Caco-2 (cell line): ENCODE measurements at regions not wholly inside any gene's neighbourhood (a gene's known extent, or its start where the extent isn't known, plus 50 kb on each side); places are given as distances from the start of the nearest gene placed in this dataset.

Experiments used
- BruUV-seq: library from RNA; stranded (reverse); fragments of 400-500 nt; replicated peaks from 2 replicates; lab custom pipeline; 2021; lab: Mats Ljungman, UMichigan
- CTCF ChIA-PET: fragments of 300-600 bp; sonication (Branson Sonifier 250); formaldehyde crosslinking; loops from one replicate; lab custom pipeline; 2022; ENCODE audit warnings: antibody characterized with exemption; lab: Charles Lee
- POLR2A ChIA-PET: fragments of 300-600 bp; sonication (Branson Sonifier 250); formaldehyde crosslinking; loops from one replicate; lab custom pipeline; 2022; ENCODE audit warnings: antibody characterized with exemption; lab: Charles Lee
- DNase-seq, 2 experiments: peaks; one replicate each; pipeline versions ENCODE4 v3.0.0 to v3.0.0-alpha.2; 2020 to 2022
- H3K27me3 ChIP-seq: replicated peaks from 2 replicates; pipeline ENCODE4 v1.6.0; 2011; ENCODE audit warnings: low read length; ENCODE audit not compliant: control insufficient read depth, insufficient read depth
- H3K36me3 ChIP-seq: 2 replicates; pipeline ENCODE4 v1.5.1; 2011; ENCODE audit warnings: low read length; ENCODE audit not compliant: control insufficient read depth, insufficient read depth
- H3K4me1 ChIP-seq: fragments of 250-450 bp; sonication (Bioruptor Pico); 2 replicates; pipeline ENCODE4 v1.5.1; 2020; ENCODE audit warnings: mild to moderate bottlenecking
- H3K4me3 ChIP-seq: 2 replicates; pipeline ENCODE4 v1.5.1; 2011; ENCODE audit warnings: low read depth, mild to moderate bottlenecking, control low read depth, low read length
- H3K9me3 ChIP-seq: fragments of 250-450 bp; sonication (Bioruptor Pico); 2 replicates; pipeline ENCODE4 v1.5.1; 2020; ENCODE audit warnings: mild to moderate bottlenecking, moderate library complexity
- H3K27ac Mint-ChIP-seq: one replicate; pipeline ENCODE4 v1.8.0; 2022; ENCODE audit warnings: mixed read lengths; ENCODE audit not compliant: unreplicated experiment
- H3K27me3 Mint-ChIP-seq: one replicate; pipeline ENCODE4 v1.8.0; 2022; ENCODE audit warnings: mixed read lengths; ENCODE audit not compliant: insufficient read depth, unreplicated experiment
- H3K36me3 Mint-ChIP-seq: one replicate; pipeline ENCODE4 v1.8.0; 2022; ENCODE audit warnings: mild to moderate bottlenecking, mixed read lengths; ENCODE audit not compliant: insufficient read depth, unreplicated experiment
- H3K4me1 Mint-ChIP-seq: one replicate; pipeline ENCODE4 v1.8.0; 2022; ENCODE audit warnings: low read depth, mixed read lengths; ENCODE audit not compliant: unreplicated experiment
- H3K4me3 Mint-ChIP-seq: one replicate; pipeline ENCODE4 v1.8.0; 2022; ENCODE audit warnings: mild to moderate bottlenecking, moderate library complexity, mixed read lengths; ENCODE audit not compliant: unreplicated experiment
- H3K9me3 Mint-ChIP-seq: one replicate; pipeline ENCODE4 v1.8.0; 2022; ENCODE audit warnings: mixed read lengths; ENCODE audit not compliant: unreplicated experiment
- intact Hi-C: fragments of 100-400 bp; cut with micrococcal nuclease; formaldehyde crosslinking; loops from one replicate; pipeline ENCODE4 v1.10.0; 2022; ENCODE audit not compliant: unreplicated experiment
- TF ChIP-seq, protein P1 (sequence below), 2 experiments: fragments of 200-600 bp in 1 of 2; IDR thresholded peaks; 1 replicate in 1 of 2; 2 replicates in 1 of 2; pipeline versions ENCODE4 v1.5.1 to v1.8.0; 2011 to 2022; ENCODE audit warnings: antibody characterized with exemption in 1 of 2, control low read depth in 1 of 2, inconsistent platforms in 1 of 2, low read depth in 1 of 2, low read length in 1 of 2, mild to moderate bottlenecking in 1 of 2, moderate library complexity in 1 of 2; ENCODE audit not compliant: insufficient read depth in 1 of 2, severe bottlenecking in 1 of 2, unreplicated experiment in 1 of 2

DNA sequence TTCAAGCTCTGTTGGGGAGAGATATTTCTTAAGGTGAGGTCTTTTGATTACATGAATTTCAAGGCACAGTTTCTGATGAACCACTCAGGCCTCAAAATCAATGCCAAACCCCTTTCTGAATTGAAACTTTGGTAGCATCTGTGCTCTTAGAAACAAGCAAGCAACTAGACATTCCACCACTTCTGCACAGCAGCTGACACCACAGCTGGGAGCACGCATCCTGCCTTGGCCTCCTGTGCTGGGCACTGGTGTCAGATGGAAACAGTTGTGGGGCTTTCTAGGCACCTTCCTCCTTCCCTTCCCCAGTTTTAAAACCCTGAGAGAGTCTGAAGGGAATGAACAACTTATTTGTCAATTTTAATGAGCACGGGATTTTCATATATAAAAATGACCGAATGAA is 360.2 kb downstream of the ADGRL2 start:
- no peak for DNase-seq
- CTCF ChIA-PET: no interaction called here
- Histone ChIP-seq H3K9me3 (no peaks in the 10 kb centered on the region), H3K36me3 (no peaks in the 10 kb centered on the region), H3K27me3 (no peaks in the 10 kb centered on the region), H3K4me3 (no peak overlapping the region), H3K4me1 (no peaks in the 10 kb centered on the region)
- TF ChIP-seq, protein P1, sequence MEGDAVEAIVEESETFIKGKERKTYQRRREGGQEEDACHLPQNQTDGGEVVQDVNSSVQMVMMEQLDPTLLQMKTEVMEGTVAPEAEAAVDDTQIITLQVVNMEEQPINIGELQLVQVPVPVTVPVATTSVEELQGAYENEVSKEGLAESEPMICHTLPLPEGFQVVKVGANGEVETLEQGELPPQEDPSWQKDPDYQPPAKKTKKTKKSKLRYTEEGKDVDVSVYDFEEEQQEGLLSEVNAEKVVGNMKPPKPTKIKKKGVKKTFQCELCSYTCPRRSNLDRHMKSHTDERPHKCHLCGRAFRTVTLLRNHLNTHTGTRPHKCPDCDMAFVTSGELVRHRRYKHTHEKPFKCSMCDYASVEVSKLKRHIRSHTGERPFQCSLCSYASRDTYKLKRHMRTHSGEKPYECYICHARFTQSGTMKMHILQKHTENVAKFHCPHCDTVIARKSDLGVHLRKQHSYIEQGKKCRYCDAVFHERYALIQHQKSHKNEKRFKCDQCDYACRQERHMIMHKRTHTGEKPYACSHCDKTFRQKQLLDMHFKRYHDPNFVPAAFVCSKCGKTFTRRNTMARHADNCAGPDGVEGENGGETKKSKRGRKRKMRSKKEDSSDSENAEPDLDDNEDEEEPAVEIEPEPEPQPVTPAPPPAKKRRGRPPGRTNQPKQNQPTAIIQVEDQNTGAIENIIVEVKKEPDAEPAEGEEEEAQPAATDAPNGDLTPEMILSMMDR (IDR thresholded peaks at IDR 0.05; ENCODE audit: insufficient read depth in 1 of 2, low read depth in 1 of 2, low read length in 1 of 2, severe bottlenecking in 1 of 2, unreplicated experiment in 1 of 2): no peak
- no TSS peak for BruUV-seq
- no peaks in the 10 kb centered on the region for H3K27me3 Mint-ChIP-seq
- no peak overlapping the region for H3K4me3 Mint-ChIP-seq
- intact Hi-C loops: no loop called here
- H3K27ac Mint-ChIP-seq: no peak overlapping the region
- POLR2A ChIA-PET: no interaction called here
- no peaks in the 10 kb centered on the region for H3K36me3 Mint-ChIP-seq
- no peaks in the 10 kb centered on the region for H3K9me3 Mint-ChIP-seq
- H3K4me1 Mint-ChIP-seq: no peaks in the 10 kb centered on the region

DNA sequence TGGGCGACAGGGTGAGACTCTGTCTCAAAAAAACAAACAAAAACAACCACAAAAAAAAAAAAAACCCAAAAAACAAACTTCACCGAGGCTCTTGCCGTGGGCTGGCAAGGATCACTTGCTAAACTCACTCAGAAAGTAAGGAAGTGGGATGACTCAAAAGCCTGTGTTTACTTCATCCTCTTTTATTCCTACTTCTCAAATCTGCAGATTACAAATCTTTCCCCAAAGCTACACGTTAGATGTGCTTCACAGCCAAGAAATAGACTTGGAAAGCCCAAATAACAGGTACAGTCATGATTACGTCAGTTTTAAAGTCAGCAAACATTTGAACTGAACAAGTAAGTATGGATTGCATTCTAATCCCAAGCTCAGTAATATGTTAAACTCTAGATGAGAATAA is 359.3 kb downstream of the ADGRL2 start:
- H3K9me3 ChIP-seq: no peaks in the 10 kb centered on the region
- H3K27me3 ChIP-seq: no peaks in the 10 kb centered on the region
- no peaks in the 10 kb centered on the region for H3K4me1 Mint-ChIP-seq
- BruUV-seq: no TSS peak
- H3K27me3 Mint-ChIP-seq: no peaks in the 10 kb centered on the region
- TF ChIP-seq, protein P1 (IDR thresholded peaks at IDR 0.05; ENCODE audit: insufficient read depth in 1 of 2, low read depth in 1 of 2, low read length in 1 of 2, severe bottlenecking in 1 of 2, unreplicated experiment in 1 of 2): no peak
- no peaks in the 10 kb centered on the region for H3K4me1 ChIP-seq
- H3K4me3 Mint-ChIP-seq: no peak overlapping the region
- H3K9me3 Mint-ChIP-seq: no peaks in the 10 kb centered on the region
- no peaks in the 10 kb centered on the region for H3K36me3 ChIP-seq
- ChIA-PET CTCF (no interaction called here), POLR2A (no interaction called here)
- DNase-seq: no peak
- no peaks in the 10 kb centered on the region for H3K36me3 Mint-ChIP-seq
- H3K4me3 ChIP-seq: no peak overlapping the region
- no peak overlapping the region for H3K27ac Mint-ChIP-seq
- intact Hi-C loops: no loop called here

DNA sequence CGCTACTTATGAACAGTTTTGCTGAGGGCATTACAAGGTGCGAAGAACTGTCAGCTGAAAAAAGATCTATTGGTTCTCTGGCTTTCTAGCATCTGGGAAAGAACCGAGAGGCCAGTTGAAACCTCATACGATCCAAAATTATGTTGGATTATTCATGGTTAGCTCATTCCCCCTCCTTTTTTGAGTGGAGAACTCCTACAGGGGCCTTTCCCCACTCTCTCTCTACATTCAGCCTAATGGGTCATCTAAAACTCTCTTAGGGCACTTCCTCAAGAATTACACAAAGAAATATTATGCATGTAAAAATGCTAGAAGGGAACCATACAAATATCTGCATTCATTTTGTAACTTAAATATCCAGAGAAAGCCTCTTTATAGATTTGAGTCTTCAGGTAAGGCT is 358.2 kb downstream of the ADGRL2 start:
- Histone ChIP-seq H3K4me3 (no peak overlapping the region), H3K9me3 (no peaks in the 10 kb centered on the region), H3K4me1 (no peaks in the 10 kb centered on the region), H3K27me3 (no peaks in the 10 kb centered on the region), H3K36me3 (no peaks in the 10 kb centered on the region)
- H3K36me3 Mint-ChIP-seq: no peaks in the 10 kb centered on the region
- H3K27ac Mint-ChIP-seq: no peak overlapping the region
- intact Hi-C loops: no loop called here
- TF ChIP-seq, protein P1 (IDR thresholded peaks at IDR 0.05; ENCODE audit: insufficient read depth in 1 of 2, low read depth in 1 of 2, low read length in 1 of 2, severe bottlenecking in 1 of 2, unreplicated experiment in 1 of 2): no peak
- POLR2A ChIA-PET: no interaction called here
- no peaks in the 10 kb centered on the region for H3K4me1 Mint-ChIP-seq
- no peak for DNase-seq
- no peaks in the 10 kb centered on the region for H3K27me3 Mint-ChIP-seq
- no peak overlapping the region for H3K4me3 Mint-ChIP-seq
- CTCF ChIA-PET: no interaction called here
- H3K9me3 Mint-ChIP-seq: no peaks in the 10 kb centered on the region
- no TSS peak for BruUV-seq
